NCI-H774 (cell line): ENCODE measurements at regions not wholly inside any gene's neighbourhood (a gene's known extent, or its start where the extent isn't known, plus 50 kb on each side); places are given as distances from the start of the nearest gene placed in this dataset.
A peak's percentile ranks its signal among the peaks of the same experiment; 100 is the strongest.
"Not testable (repeated sequence)": the region's sequence is repeated elsewhere in the genome, so short reads cannot be mapped to it uniquely, and the experiment has no call there.

Source experiments
- DNase-seq: peaks from one replicate; lab custom pipeline; 2025; lab: John Stamatoyannopoulos, UW

DNA sequence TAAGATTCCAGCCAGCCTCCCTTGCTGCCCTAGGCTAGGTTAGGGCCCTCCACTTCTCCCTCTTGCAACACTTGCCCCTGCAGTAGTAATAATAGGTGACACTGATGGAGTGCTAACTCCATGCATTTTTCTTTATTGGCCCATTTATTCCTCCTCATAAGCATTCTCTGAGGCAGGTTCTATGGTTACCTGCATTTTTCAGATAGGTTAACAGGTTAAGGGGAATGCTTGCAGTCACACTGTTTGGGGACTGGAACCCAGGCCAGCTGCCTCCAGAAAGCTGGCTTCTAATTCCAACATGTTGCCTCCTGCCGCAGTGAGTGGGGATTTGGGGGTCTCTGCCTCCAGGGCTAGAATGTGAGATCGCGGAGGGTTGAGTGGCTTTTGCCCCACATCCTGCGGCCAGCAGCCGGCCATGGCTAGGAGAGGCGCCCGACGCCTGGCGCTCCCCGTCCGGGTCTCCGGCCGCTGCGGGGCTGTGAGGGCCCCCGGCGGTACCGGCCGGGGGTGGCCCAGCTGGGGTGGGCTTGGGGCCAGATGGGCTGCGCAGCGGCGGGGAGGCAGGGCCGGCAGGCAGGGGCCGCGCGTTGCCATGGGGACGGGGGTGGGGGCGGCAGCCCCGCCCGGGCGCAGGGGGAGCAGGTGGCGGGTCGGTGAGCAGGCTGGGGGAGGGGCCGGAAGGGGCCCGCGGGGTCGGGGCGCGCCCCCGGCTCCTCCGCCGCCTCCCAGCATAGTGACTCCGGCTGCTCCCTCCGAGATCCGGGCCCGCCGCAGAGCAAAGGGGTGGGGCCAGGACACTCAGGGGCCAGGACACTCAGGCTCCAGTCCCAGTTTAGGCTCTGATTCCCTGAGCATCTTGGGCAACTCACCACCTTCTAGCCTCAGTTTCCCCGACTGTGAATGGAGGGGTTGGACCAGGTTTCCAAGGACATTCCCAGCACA, 68.4 kb upstream of the SSBP3 start:
- DNase-seq, result peak; percentile 18

DNA sequence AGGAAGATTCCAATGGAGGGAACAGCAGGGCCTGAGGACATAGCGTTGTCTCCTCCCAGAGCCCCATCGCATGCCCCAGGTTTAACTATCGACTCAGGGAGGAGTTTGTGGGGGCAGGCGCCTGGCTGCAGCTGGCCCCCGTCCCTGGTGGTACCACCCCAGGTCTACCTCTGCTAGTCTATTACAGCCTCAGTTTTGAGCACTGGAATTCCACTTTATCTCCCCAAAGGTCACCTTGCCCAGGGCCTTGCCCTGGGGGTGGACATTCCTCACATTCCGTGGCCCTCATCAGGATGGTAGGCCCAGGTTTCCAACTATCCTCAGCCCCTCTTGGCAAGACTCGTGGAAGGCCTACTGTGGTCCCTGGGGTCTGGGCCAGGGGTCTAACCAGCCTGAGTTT, 65.4 kb upstream of the SSBP3 start:
- DNase-seq, result no peak

- not testable (repeated sequence) for DNase-seq
These were observed 63.2 kb upstream of the SSBP3 start for GRCh38 chr1:54469444-54469843.

- DNase-seq, result not testable (repeated sequence)
These were observed 62.3 kb upstream of the SSBP3 start for GRCh38 chr1:54468288-54469084.

DNA sequence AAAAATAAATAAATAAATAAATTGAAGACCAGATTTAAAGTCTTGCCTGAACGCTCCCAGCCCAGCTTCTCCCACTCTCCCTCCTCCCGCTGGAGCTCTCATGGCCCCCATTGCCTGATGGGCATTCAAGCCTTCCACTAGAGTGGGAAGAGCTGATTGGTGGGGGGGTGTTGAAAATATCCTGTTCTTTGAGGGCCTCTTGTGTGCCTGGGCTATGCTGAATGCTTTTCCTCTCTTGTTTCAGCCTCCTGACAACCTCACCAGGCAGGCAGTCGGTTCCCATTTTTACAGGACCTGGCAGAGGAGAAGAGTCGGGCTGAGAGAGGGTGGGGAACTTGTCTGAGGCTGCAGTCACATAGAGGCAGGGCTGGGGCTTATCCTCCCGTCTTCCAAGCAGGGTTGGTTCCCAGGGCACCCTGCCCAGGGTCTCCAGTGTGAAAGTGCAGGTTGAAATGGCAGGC, 59.2 kb upstream of the SSBP3 start:
- no peak for DNase-seq

DNA sequence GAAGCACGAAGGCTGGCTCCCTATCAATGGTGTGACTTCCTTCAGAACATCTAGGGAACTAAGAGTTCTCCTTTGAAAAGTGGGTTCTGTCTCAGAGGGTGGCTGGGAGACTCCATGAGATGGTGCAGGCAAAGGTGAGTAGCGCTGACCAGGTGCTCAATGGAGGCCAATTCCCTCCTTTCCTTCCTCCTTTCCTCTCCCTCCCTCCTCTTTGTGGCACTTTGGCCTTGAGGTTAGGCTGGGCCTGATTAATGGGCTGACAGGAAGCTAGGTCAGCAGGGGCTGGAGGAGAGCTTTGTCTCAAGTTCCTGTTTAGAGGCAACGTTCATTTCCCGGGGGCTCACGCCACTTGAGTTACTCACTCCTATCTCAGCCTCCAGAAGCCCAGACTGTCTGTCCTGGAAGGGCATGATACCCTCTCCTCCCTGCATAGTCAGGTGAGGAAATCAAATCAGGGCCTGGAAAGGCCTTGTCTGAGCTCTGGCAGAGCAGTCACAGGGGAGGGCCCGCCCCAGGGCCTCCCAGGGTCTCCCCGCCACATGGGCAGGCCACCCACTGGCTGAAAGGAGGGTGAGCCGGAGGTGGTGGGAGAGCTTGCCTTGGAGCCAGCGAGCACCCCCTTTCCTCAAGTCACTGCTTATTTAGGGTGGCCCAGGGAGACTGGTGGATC, 58.4 kb upstream of the SSBP3 start:
- DNase-seq, result no peak

DNA sequence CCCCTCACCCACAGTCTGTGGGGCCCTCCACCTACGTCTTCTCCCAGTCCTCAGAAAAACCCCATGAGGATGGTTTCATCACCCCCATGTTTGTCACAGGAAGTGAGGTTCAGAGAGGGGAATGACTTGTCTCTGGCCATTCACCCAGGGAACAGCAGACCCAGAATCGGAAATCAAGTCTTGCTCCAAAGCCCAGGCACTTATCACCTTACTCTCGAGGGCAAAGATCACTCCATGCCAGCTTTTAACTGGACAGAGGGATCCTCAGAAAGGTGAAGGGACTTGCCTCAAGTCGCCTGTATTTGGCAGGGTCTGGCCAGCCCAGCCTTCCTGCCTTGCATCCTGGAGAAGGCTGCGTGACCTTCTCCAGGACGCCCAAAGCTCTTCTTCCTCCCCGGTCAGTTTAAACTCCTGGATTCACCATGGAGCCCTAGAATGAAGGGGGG, 57.9 kb upstream of the SSBP3 start:
- no peak for DNase-seq

DNA sequence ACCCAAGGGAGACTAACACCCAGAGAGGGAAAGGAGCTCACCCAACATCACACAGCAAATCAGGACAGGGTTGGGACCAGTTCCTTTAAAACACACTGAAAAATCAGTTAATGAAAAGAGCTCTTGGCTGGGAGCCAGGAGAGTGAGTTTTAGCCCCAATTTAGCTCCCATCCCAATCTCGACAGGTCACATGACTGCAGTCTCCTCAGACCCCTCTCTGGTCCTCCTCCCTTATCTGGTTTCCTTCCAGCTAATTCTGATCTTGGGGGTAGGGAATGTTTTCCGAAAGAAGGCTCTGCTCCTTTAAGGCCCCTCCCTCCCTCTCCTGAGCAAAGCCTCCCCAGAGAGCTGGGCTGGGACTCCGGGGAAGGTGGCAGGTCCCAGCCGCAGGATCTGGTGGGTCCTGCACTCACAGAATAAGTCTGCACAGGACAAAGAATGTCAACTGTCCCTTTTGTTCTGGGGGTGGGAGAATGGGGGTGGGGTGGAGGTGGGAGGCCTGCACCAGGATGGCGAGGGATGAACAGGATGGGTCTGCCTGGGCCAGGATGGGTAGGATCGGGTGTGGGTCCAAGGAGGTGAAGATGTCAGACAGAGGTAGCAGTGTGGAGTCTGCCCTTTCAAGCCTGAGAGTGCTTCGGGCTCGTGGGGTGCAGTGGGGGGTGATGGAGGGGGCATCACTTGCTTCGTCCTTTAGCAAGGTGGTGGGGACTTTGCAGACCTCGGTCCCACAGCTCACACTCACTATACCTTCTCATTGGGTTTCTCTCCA, 57.3 kb upstream of the SSBP3 start:
- DNase-seq, result no peak

GRCh38 chr1:54462597-54463258, 56.5 kb upstream of the SSBP3 start:
- no peak for DNase-seq

DNA sequence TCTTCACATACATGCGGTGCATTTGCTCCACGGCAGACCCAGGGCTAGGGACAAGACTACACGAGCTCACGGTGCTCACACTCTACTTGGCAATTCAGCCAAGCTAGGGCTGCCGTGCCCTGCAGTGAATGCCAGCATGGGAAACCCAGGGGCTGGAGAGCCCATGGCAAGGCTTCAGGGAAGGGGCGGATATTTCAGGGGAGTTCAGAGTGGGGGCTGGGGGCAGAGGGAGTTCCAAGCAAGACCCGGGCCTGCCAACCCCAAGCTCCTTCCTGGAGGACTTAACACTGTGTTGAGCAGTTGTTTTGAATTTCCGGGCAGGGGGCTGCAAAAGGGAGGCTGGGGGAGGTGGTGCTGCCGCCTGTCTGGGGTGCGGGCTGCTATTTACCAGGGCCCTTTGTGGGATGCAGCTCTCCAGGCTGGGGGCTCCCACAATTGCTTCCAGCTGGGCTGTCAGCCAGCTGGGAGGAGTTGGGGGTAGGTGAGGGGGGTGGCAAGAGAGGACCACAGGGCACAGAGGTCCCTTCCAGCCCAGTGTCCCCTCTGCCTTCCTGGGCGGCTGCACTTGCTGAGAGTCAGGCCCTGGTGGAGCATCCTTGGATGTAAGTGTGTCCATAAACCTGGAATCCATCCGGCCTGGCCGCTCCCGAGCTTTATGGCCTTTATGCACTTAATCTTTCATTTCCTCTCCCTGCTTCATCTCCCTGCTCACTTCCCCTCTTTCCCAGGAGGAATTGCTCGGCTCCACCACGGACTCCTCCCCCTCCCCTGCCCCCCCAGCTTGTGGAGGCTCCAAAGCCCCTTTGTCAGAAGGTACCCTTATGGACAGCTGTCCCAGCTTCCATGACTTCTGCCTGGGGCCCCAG, 55.8 kb upstream of the SSBP3 start:
- no peak for DNase-seq

DNA sequence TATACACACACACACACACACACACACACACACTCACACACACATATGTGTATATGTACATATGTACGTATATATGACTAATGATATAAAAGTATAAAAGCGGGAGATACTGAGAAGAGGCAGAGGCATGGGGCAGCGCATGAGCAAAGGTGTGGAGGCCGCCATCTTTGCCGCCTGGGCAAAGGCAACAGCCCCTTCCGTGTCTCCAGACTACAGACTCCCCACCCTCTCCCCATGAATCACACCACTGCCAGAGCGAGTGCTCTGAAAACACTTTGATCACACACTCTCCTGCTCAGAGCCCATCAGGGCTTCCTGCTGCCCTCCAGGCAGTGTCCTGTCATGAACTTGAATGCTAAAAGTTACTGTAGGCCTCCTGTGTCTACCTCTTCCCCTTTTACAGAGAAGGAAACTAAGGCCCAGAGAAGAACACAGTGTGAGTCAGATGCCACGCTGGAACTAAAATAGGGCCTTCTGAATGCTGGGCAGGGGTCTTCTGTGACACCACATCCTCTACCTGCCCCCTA, 54.7 kb upstream of the SSBP3 start:
- no peak for DNase-seq

GRCh38 chr1:54460351-54460750, 54.2 kb upstream of the SSBP3 start:
- DNase-seq, result no peak

GRCh38 chr1:54459726-54460191, 53.6 kb upstream of the SSBP3 start:
- DNase-seq, result no peak

DNA sequence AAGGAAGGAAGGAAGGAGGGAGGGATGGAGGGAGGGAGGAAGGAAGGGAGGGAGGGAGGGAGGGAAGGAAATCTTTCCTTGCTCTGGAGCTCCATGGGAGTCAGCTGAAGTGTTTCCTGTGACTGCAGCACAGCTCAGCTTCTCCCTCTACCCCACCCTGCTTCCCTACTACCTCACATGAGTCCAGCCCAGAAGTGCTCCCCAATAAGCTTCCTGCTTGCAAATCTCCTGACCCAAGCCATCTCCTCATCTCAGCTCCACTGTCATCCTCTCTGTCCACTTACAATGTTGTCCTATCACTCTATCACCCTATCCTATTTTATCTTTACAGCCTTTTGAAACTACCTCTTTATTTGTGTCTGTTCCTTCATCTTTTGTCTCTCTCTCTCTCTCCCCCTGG, 52.9 kb upstream of the SSBP3 start:
- DNase-seq, result no peak

DNA sequence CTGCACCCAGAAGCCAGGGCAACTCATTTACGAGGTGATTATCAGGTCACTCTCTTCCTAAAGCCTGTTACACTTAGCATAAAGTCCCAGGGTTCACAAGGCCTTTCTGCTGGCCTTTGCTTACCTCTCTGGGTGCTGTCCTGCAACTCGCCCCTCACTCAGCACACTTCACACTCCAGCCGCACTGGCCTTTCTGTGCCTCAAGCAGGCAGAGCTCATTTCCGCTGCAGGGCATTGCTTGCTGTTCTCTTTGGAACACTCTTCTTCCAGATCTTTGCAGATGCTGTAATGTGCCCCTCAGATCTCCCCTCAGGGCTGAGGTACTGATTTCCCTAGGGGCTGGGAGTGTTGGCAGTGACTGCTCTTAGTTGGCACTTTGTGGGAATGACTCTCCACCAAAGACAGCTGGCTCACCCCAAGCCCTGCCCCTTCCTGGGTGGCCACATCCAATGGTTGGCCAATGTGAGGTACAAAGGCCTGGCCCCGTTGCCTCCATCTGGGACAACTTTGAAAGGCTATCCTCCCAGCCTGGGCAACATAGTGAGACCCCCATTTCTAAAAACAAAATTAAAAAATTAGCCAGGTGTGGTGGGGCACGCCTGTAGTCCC, 50.8 kb upstream of the SSBP3 start:
- DNase-seq, result no peak

DNA sequence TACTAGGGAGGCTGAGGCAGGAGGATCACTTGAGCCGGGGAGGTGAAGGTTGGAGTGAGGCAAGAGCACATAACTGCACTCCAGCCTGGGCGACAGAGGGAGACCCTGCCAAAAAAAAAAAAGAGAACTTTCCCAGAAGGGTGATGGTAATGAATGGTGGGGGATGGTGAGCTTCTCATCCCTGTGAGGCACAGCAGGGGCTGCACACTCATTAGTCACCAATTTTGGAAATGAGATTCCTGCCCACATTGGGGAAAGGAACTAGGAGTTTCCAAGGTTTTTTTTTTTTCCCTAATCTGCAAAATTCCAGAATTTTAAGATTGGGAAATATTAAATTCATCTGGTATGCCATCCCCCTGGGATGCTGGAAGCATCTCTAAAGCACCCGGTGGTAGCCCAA, 50.2 kb upstream of the SSBP3 start:
- DNase-seq, result no peak
